ENCODE measurements at regions not wholly inside any gene's neighbourhood (a gene's known extent, or its start where the extent isn't known, plus 50 kb on each side); places are given as distances from the start of the nearest gene placed in this dataset.

GRCh38 chr6:168212362-168212761, 107.2 kb downstream of the DACT2 start:
- Histone ChIP-seq H3K4me1 (ENCODE audit: insufficient read depth, low read length, poor library complexity, severe bottlenecking) (no peaks in the 10 kb centered on the region), H3K9me3 (ENCODE audit: low read length) (no peaks in the 10 kb centered on the region), H3K9me2 (ENCODE audit: insufficient read depth, low read length) (no peaks in the 10 kb centered on the region), H3K4me2 (ENCODE audit: low read length) (no peak overlapping the region), H2AFZ (ENCODE audit: low read length) (no peak overlapping the region), H3K79me2 (ENCODE audit: insufficient read depth, low read depth, low read length) (no peaks in the 10 kb centered on the region), H3K27ac (ENCODE audit: low read depth, low read length, poor library complexity, severe bottlenecking) (no peak overlapping the region), H4K20me1 (ENCODE audit: insufficient read depth, low read length) (no peaks in the 10 kb centered on the region; the same call in 1 of the 2 replicates), H3K36me3 (ENCODE audit: insufficient read depth, low read length) (no peaks in the 10 kb centered on the region), H3K4me3 (ENCODE audit: low read depth, low read length, poor library complexity, severe bottlenecking) (no peak overlapping the region)
- TF ChIP-seq CTCF (conservative IDR thresholded peaks at IDR 0.05; ENCODE audit: low read length) (no peak), EZH2phosphoT487 (IDR thresholded peaks at IDR 0.05; ENCODE audit: borderline replicate concordance, low read depth, low read length) (no peak)
- ChIA-PET CTCF (ENCODE audit: unreplicated experiment) (no interaction called here), POLR2A (no interaction called here)
- BruUV-seq (replicated peaks): no TSS peak
- intact Hi-C loops (cut with micrococcal nuclease; ENCODE audit: unreplicated experiment): no loop called here
- no peak for DNase-seq (ENCODE audit: low spot score)

- H3K4me3 ChIP-seq (ENCODE audit: low read depth, low read length, poor library complexity, severe bottlenecking): no peak overlapping the region
- no peak overlapping the region for H2AFZ ChIP-seq (ENCODE audit: low read length)
- H4K20me1 ChIP-seq (ENCODE audit: insufficient read depth, low read length): no peaks in the 10 kb centered on the region; the same call in 1 of the 2 replicates
- H3K9me3 ChIP-seq (ENCODE audit: low read length): no peaks in the 10 kb centered on the region
- DNase-seq (ENCODE audit: low spot score): no peak
- no peaks in the 10 kb centered on the region for H3K9me2 ChIP-seq (ENCODE audit: insufficient read depth, low read length)
- no peaks in the 10 kb centered on the region for H3K36me3 ChIP-seq (ENCODE audit: insufficient read depth, low read length)
- intact Hi-C loops (cut with micrococcal nuclease; ENCODE audit: unreplicated experiment): no loop called here
- no peaks in the 10 kb centered on the region for H3K4me1 ChIP-seq (ENCODE audit: insufficient read depth, low read length, poor library complexity, severe bottlenecking)
- no TSS peak for BruUV-seq (replicated peaks)
- H3K4me2 ChIP-seq (ENCODE audit: low read length): no peak overlapping the region
- no peak overlapping the region for H3K27ac ChIP-seq (ENCODE audit: low read depth, low read length, poor library complexity, severe bottlenecking)
- POLR2A ChIA-PET: no interaction called here
- CTCF ChIA-PET (ENCODE audit: unreplicated experiment): no interaction called here
- no peaks in the 10 kb centered on the region for H3K79me2 ChIP-seq (ENCODE audit: insufficient read depth, low read depth, low read length)
- TF ChIP-seq CTCF (conservative IDR thresholded peaks at IDR 0.05; ENCODE audit: low read length): no peak
- no peak for TF ChIP-seq EZH2phosphoT487 (IDR thresholded peaks at IDR 0.05; ENCODE audit: borderline replicate concordance, low read depth, low read length)
These were observed 107.9 kb downstream of the DACT2 start for GRCh38 chr6:168211681-168212080.

GRCh38 chr6:168210239-168211105, 109.1 kb downstream of the DACT2 start:
- POLR2A ChIA-PET: no interaction called here
- DNase-seq (ENCODE audit: low spot score): no peak
- no peaks in the 10 kb centered on the region; the same call in 1 of the 2 replicates for H4K20me1 ChIP-seq (ENCODE audit: insufficient read depth, low read length)
- H3K9me2 ChIP-seq (ENCODE audit: insufficient read depth, low read length): no peaks in the 10 kb centered on the region
- TF ChIP-seq CTCF (conservative IDR thresholded peaks at IDR 0.05; ENCODE audit: low read length): no peak
- TF ChIP-seq EZH2phosphoT487 (IDR thresholded peaks at IDR 0.05; ENCODE audit: borderline replicate concordance, low read depth, low read length): no peak
- no peaks in the 10 kb centered on the region for H3K79me2 ChIP-seq (ENCODE audit: insufficient read depth, low read depth, low read length)
- no peak overlapping the region for H3K4me3 ChIP-seq (ENCODE audit: low read depth, low read length, poor library complexity, severe bottlenecking)
- BruUV-seq (replicated peaks): no TSS peak
- H3K27ac ChIP-seq (ENCODE audit: low read depth, low read length, poor library complexity, severe bottlenecking): no peak overlapping the region
- no peak overlapping the region for H3K4me2 ChIP-seq (ENCODE audit: low read length)
- H3K9me3 ChIP-seq (ENCODE audit: low read length): no peaks in the 10 kb centered on the region
- H3K4me1 ChIP-seq (ENCODE audit: insufficient read depth, low read length, poor library complexity, severe bottlenecking): no peaks in the 10 kb centered on the region
- no peak overlapping the region for H2AFZ ChIP-seq (ENCODE audit: low read length)
- H3K36me3 ChIP-seq (ENCODE audit: insufficient read depth, low read length): no peaks in the 10 kb centered on the region
- CTCF ChIA-PET (ENCODE audit: unreplicated experiment): no interaction called here
- intact Hi-C loops (cut with micrococcal nuclease; ENCODE audit: unreplicated experiment): no loop called here
